ENCODE measurements at regions not wholly inside any gene's neighbourhood (a gene's known extent, or its start where the extent isn't known, plus 50 kb on each side); places are given as distances from the start of the nearest gene placed in this dataset.

- Histone ChIP-seq H3K79me1 (ENCODE audit: insufficient read depth, low read depth, low read length, poor library complexity, severe bottlenecking) (peaks cover 7% of the 10 kb centered on the region), H2AK5ac (ENCODE audit: insufficient read length, low read length) (no peak overlapping the region), H3K27me3 (ENCODE audit: insufficient read depth, low read length) (no peaks in the 10 kb centered on the region), H4K20me1 (ENCODE audit: control insufficient read depth, insufficient read depth, insufficient read length) (no peaks in the 10 kb centered on the region), H3K9me3 (ENCODE audit: control insufficient read depth, low read depth, low read length) (no peaks in the 10 kb centered on the region), H3K27ac (ENCODE audit: insufficient read length, low read depth, low read length) (no peak overlapping the region), H3K18ac (ENCODE audit: insufficient read length, low read depth, low read length) (no peak overlapping the region), H2BK20ac (ENCODE audit: low read depth, low read length, poor library complexity, severe bottlenecking) (no peak overlapping the region), H2BK5ac (ENCODE audit: insufficient read length, low read length) (no peak overlapping the region), H4K5ac (ENCODE audit: insufficient read length, low read depth, low read length) (no peak overlapping the region), H2BK12ac (ENCODE audit: insufficient read length, low read depth, low read length) (no peak overlapping the region), H3K79me2 (ENCODE audit: insufficient read depth, low read length) (0 out of 2 replicates have a peak, but pooled peaks cover 5% of the 10 kb centered on the region), H2BK120ac (ENCODE audit: low read depth, low read length, poor library complexity, severe bottlenecking) (no peak overlapping the region), H3K9ac (ENCODE audit: extremely low read depth, insufficient read length, low read length) (no peak overlapping the region), H3K4me1 (ENCODE audit: insufficient read depth, low read length) (peaks cover 5% of the 10 kb centered on the region; the same call in 1 of the 2 replicates), H3T11ph (ENCODE audit: low read length) (no peak overlapping the region), H4K8ac (replicated peaks; ENCODE audit: insufficient read length, low read depth, low read length) (no peak overlapping the region), H3K14ac (ENCODE audit: insufficient read depth, low read length) (no peak overlapping the region), H2BK15ac (ENCODE audit: low read depth, low read length) (no peak overlapping the region), H3K4ac (ENCODE audit: low read depth, low read length) (no peak overlapping the region), H2AFZ (ENCODE audit: low read length) (no peak overlapping the region), H3K56ac (ENCODE audit: insufficient read length, low read depth, low read length) (no peak overlapping the region), H3K23ac (ENCODE audit: insufficient read length, low read depth, low read length) (no peak overlapping the region), H3K23me2 (ENCODE audit: insufficient read length, low read depth, low read length, poor library complexity, severe bottlenecking) (no peaks in the 10 kb centered on the region), H4K91ac (ENCODE audit: insufficient read length, low read depth, low read length) (no peak overlapping the region), H3K4me2 (ENCODE audit: insufficient read depth, insufficient read length, low read length) (no peak overlapping the region)
- WGBS (ENCODE audit: extremely low coverage, insufficient read length, low lambda C conversion rate) = no CpG with 5 or more reads among the region's 4 CpGs
- peaks cover 7 to 25% (median 12%) of the 10 kb centered on the region in 3 experiments; a peak in 6 of 7 replicates for H3K36me3 Mint-ChIP-seq (ENCODE audit: insufficient read depth in 1 of 3, low read depth in 3 of 3)
- H3K9me3 Mint-ChIP-seq = peaks cover 0 to 4% of the 10 kb centered on the region in 2 experiments; a peak in 2 of 5 replicates
- no peak overlapping the region for H3K4me3 Mint-ChIP-seq
- DNase-seq = no peak
- H3K4me1 Mint-ChIP-seq = peaks cover 29 to 40% of the 10 kb centered on the region in 2 experiments
- no peak overlapping the region for H3K27ac Mint-ChIP-seq
- no peaks in the 10 kb centered on the region for H3K27me3 Mint-ChIP-seq (ENCODE audit: low read depth)
- TF ChIP-seq CTCF (conservative IDR thresholded peaks at IDR 0.05) = no peak
Measured at GRCh38 chr2:134155134-134155533, 98.7 kb upstream of the MGAT5 start.
